PFSK-1 (cell line): ENCODE measurements at regions not wholly inside any gene's neighbourhood (a gene's known extent, or its start where the extent isn't known, plus 50 kb on each side); places are given as distances from the start of the nearest gene placed in this dataset.

Experiments used
- POLR2AphosphoS5 ChIP-seq: IDR thresholded peaks from 2 replicates; pipeline ENCODE4 v1.6.1; 2012; ENCODE audit warnings: low read depth, mild to moderate bottlenecking, control low read depth, low read length, moderate library complexity
- SIN3A ChIP-seq: IDR thresholded peaks from 2 replicates; pipeline ENCODE4 v1.6.1; 2012; ENCODE audit warnings: mild to moderate bottlenecking, low read length, moderate library complexity, borderline replicate concordance; ENCODE audit not compliant: insufficient read depth
- TAF1 ChIP-seq: IDR thresholded peaks from 2 replicates; pipeline ENCODE4 v1.6.1; 2012; ENCODE audit warnings: low read length, control low read depth, borderline replicate concordance; ENCODE audit not compliant: insufficient read depth
- TF ChIP-seq, protein P1 (sequence below), 2 experiments: IDR thresholded peaks; 2 replicates each; pipeline versions ENCODE4 v1.6.1 to v1.8.0; 2011 to 2012; ENCODE audit warnings: low read depth in 2 of 2, low read length in 2 of 2, control low read depth in 1 of 2, inconsistent platforms in 1 of 2, mild to moderate bottlenecking in 1 of 2, moderate library complexity in 1 of 2; ENCODE audit not compliant: insufficient read depth in 1 of 2

DNA sequence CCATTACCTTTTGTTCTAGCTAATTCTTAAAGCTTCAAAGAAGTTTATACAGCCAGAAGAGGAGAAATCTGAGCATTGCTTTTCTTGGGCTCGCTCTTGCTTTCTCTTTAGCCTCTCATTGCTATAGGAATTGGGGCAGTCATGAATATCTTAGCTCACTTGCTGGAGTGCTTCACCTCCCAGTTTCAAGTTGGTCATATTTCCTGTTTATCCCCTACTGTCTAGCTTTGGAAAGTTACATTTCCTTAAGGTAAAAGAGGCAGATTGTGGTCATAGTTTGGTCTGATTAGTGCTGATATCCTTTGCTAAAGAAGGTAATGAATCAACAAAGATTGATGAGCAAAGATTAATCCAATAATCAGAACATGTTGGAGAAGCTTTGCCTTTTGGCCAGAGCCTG is 77.7 kb upstream of the GLI3 start:
- TF ChIP-seq POLR2AphosphoS5 (no peak), TAF1 (no peak), SIN3A (no peak)
- TF ChIP-seq, protein P1, sequence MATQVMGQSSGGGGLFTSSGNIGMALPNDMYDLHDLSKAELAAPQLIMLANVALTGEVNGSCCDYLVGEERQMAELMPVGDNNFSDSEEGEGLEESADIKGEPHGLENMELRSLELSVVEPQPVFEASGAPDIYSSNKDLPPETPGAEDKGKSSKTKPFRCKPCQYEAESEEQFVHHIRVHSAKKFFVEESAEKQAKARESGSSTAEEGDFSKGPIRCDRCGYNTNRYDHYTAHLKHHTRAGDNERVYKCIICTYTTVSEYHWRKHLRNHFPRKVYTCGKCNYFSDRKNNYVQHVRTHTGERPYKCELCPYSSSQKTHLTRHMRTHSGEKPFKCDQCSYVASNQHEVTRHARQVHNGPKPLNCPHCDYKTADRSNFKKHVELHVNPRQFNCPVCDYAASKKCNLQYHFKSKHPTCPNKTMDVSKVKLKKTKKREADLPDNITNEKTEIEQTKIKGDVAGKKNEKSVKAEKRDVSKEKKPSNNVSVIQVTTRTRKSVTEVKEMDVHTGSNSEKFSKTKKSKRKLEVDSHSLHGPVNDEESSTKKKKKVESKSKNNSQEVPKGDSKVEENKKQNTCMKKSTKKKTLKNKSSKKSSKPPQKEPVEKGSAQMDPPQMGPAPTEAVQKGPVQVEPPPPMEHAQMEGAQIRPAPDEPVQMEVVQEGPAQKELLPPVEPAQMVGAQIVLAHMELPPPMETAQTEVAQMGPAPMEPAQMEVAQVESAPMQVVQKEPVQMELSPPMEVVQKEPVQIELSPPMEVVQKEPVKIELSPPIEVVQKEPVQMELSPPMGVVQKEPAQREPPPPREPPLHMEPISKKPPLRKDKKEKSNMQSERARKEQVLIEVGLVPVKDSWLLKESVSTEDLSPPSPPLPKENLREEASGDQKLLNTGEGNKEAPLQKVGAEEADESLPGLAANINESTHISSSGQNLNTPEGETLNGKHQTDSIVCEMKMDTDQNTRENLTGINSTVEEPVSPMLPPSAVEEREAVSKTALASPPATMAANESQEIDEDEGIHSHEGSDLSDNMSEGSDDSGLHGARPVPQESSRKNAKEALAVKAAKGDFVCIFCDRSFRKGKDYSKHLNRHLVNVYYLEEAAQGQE (IDR thresholded peaks at IDR 0.05; ENCODE audit: insufficient read depth in 1 of 2, low read depth in 2 of 2, low read length in 2 of 2): no peak
